SK-N-SH (cell line): ENCODE measurements at regions not wholly inside any gene's neighbourhood (a gene's known extent, or its start where the extent isn't known, plus 50 kb on each side); places are given as distances from the start of the nearest gene placed in this dataset.

Source experiments
- GABPA ChIP-seq: IDR thresholded peaks from 2 replicates; pipeline ENCODE4 v1.4.0; 2012; ENCODE audit warnings: low read depth, mild to moderate bottlenecking
- NRF1 ChIP-seq: IDR thresholded peaks from 2 replicates; pipeline ENCODE4 v1.6.1; 2012; ENCODE audit warnings: low read depth, mild to moderate bottlenecking, low read length
- POLR2AphosphoS5 ChIP-seq: IDR thresholded peaks from 2 replicates; pipeline ENCODE4 v1.6.1; 2012; ENCODE audit warnings: low read depth, low read length
- RCOR1 ChIP-seq: fragments of 150-350 bp; IDR thresholded peaks from 2 replicates; pipeline ENCODE4 v1.6.1; 2017; ENCODE audit warnings: antibody characterized with exemption, low read length
- TF ChIP-seq, protein P1 (sequence below): fragments of 200-600 bp; sonication (generic); IDR thresholded peaks from 2 replicates; pipeline ENCODE4 v1.6.1; 2017; ENCODE audit warnings: antibody characterized with exemption, mild to moderate bottlenecking, moderate library complexity
- TF ChIP-seq, protein P2 (sequence below): IDR thresholded peaks from 2 replicates; pipeline ENCODE4; 2012

DNA sequence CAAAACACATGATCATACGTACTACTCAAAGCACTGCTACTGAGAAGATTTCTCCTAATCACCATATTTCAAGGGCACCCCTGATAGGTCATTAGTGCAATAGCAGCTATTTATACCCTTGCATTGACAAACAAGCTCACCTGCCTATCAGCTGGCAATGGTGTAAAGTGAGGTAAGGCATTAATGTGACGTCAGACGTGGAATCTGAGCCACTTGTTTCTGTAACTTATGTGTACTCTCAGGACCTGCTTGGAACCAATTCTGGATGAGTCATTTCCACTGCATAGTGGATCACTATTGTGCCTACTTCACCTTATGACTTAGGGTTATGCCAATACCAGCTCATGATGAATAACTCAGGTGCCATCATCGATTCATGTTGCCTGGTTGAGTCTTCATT, 628.5 kb upstream of the CELF2 start:
- TF ChIP-seq, protein P1, sequence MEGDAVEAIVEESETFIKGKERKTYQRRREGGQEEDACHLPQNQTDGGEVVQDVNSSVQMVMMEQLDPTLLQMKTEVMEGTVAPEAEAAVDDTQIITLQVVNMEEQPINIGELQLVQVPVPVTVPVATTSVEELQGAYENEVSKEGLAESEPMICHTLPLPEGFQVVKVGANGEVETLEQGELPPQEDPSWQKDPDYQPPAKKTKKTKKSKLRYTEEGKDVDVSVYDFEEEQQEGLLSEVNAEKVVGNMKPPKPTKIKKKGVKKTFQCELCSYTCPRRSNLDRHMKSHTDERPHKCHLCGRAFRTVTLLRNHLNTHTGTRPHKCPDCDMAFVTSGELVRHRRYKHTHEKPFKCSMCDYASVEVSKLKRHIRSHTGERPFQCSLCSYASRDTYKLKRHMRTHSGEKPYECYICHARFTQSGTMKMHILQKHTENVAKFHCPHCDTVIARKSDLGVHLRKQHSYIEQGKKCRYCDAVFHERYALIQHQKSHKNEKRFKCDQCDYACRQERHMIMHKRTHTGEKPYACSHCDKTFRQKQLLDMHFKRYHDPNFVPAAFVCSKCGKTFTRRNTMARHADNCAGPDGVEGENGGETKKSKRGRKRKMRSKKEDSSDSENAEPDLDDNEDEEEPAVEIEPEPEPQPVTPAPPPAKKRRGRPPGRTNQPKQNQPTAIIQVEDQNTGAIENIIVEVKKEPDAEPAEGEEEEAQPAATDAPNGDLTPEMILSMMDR, result no peak
- no peak for TF ChIP-seq RCOR1
- no peak for TF ChIP-seq NRF1
- TF ChIP-seq, protein P2, sequence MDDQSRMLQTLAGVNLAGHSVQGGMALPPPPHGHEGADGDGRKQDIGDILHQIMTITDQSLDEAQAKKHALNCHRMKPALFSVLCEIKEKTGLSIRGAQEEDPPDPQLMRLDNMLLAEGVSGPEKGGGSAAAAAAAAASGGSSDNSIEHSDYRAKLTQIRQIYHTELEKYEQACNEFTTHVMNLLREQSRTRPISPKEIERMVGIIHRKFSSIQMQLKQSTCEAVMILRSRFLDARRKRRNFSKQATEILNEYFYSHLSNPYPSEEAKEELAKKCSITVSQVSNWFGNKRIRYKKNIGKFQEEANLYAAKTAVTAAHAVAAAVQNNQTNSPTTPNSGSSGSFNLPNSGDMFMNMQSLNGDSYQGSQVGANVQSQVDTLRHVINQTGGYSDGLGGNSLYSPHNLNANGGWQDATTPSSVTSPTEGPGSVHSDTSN, result no peak
- no peak for TF ChIP-seq POLR2AphosphoS5
- TF ChIP-seq GABPA, result no peak
